ENCODE measurements at regions not wholly inside any gene's neighbourhood (a gene's known extent, or its start where the extent isn't known, plus 50 kb on each side); places are given as distances from the start of the nearest gene placed in this dataset.

GRCh38 chr6:78131521-78131920 is 478.7 kb downstream of the MEI4 start:
- TF ChIP-seq, protein P1, sequence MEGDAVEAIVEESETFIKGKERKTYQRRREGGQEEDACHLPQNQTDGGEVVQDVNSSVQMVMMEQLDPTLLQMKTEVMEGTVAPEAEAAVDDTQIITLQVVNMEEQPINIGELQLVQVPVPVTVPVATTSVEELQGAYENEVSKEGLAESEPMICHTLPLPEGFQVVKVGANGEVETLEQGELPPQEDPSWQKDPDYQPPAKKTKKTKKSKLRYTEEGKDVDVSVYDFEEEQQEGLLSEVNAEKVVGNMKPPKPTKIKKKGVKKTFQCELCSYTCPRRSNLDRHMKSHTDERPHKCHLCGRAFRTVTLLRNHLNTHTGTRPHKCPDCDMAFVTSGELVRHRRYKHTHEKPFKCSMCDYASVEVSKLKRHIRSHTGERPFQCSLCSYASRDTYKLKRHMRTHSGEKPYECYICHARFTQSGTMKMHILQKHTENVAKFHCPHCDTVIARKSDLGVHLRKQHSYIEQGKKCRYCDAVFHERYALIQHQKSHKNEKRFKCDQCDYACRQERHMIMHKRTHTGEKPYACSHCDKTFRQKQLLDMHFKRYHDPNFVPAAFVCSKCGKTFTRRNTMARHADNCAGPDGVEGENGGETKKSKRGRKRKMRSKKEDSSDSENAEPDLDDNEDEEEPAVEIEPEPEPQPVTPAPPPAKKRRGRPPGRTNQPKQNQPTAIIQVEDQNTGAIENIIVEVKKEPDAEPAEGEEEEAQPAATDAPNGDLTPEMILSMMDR (IDR thresholded peaks at IDR 0.05; ENCODE audit: borderline replicate concordance, extremely low read depth, low read length, poor library complexity, severe bottlenecking): no peak
- no peak for TF ChIP-seq EZH2 (IDR thresholded peaks at IDR 0.05; ENCODE audit: borderline replicate concordance, low read depth, low read length, severe bottlenecking)

All from DND-41 (cell line).